ENCODE measurements at regions not wholly inside any gene's neighbourhood (a gene's known extent, or its start where the extent isn't known, plus 50 kb on each side); places are given as distances from the start of the nearest gene placed in this dataset.

DNA sequence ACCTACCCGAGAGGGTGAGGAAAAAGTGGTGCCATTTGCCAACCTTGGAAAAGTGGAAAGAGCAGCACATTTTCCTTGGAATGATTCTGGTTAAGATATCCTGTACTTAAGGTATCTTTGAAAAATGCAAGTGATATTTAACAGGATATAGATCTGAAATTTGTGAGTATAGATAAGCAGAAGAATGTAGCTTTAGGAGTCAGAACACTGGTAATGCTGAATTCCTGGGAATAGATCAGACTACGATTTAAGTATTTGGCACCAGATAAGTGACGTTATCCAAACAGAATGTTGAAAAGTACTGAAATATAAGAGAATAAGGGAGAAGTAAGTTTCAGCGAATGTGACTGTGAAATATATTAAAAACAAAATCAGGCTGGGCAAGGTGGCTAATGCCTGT, 210.1 kb downstream of the PCDH7 start:
- no peak overlapping the region for H3K4me3 ChIP-seq (ENCODE audit: low read depth, low read length)
- H3K36me3 ChIP-seq (ENCODE audit: control insufficient read depth, insufficient read depth, low read length): no peaks in the 10 kb centered on the region
- TF ChIP-seq, protein P1, sequence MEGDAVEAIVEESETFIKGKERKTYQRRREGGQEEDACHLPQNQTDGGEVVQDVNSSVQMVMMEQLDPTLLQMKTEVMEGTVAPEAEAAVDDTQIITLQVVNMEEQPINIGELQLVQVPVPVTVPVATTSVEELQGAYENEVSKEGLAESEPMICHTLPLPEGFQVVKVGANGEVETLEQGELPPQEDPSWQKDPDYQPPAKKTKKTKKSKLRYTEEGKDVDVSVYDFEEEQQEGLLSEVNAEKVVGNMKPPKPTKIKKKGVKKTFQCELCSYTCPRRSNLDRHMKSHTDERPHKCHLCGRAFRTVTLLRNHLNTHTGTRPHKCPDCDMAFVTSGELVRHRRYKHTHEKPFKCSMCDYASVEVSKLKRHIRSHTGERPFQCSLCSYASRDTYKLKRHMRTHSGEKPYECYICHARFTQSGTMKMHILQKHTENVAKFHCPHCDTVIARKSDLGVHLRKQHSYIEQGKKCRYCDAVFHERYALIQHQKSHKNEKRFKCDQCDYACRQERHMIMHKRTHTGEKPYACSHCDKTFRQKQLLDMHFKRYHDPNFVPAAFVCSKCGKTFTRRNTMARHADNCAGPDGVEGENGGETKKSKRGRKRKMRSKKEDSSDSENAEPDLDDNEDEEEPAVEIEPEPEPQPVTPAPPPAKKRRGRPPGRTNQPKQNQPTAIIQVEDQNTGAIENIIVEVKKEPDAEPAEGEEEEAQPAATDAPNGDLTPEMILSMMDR (IDR thresholded peaks at IDR 0.05; ENCODE audit: insufficient read depth, low read length, poor library complexity, severe bottlenecking): no peak
- DNase-seq (ENCODE audit: low read depth): no peak
- H3K27me3 ChIP-seq (ENCODE audit: control insufficient read depth, insufficient read depth, low read length): no peaks in the 10 kb centered on the region

DNA sequence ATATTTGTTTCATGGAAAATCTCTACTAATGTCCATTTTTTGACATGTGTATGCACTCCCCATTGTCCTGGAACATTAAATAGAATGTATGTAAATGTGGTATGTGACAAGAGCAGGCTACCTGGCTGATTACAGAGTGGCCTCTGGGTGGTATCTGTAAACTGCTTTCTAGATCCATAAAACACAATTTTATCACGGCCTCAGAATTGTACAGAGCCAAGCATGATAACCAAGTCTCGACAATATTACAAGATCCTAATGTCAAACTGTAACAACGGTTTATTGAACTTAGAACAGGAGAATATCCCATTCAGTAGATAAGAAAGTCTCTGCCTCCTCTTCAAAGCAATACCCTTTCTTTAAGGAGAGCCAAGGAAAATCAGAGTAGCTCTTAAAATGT, 212.4 kb downstream of the PCDH7 start:
- no peak for DNase-seq (ENCODE audit: low read depth)
- Histone ChIP-seq H3K4me3 (ENCODE audit: low read depth, low read length) (no peak overlapping the region), H3K27me3 (ENCODE audit: control insufficient read depth, insufficient read depth, low read length) (no peaks in the 10 kb centered on the region), H3K36me3 (ENCODE audit: control insufficient read depth, insufficient read depth, low read length) (no peaks in the 10 kb centered on the region)
- TF ChIP-seq, protein P1 (IDR thresholded peaks at IDR 0.05; ENCODE audit: insufficient read depth, low read length, poor library complexity, severe bottlenecking): no peak

DNA sequence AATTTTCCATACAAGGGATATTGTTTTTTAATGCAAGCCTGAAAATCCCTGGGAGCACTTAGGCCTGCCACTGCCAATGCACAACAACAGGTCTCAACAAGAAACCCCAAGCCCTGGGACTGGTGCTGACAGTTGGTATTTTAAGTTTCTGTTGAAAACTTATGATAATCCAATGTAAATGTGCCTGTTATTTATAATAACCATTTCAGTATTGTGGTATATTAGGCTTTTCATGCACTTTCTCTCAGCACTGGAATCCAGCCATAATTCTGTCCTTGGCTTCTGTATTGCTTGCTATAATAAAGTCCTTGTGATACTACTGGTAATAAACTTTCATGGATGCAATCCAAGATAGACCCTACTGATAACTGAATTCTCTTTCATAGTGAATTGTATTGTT, 218.9 kb downstream of the PCDH7 start:
- Histone ChIP-seq H3K27me3 (ENCODE audit: control insufficient read depth, insufficient read depth, low read length) (no peaks in the 10 kb centered on the region), H3K4me3 (ENCODE audit: low read depth, low read length) (no peak overlapping the region), H3K36me3 (ENCODE audit: control insufficient read depth, insufficient read depth, low read length) (no peaks in the 10 kb centered on the region)
- TF ChIP-seq, protein P1 (IDR thresholded peaks at IDR 0.05; ENCODE audit: insufficient read depth, low read length, poor library complexity, severe bottlenecking): no peak
- no peak for DNase-seq (ENCODE audit: low read depth)

DNA sequence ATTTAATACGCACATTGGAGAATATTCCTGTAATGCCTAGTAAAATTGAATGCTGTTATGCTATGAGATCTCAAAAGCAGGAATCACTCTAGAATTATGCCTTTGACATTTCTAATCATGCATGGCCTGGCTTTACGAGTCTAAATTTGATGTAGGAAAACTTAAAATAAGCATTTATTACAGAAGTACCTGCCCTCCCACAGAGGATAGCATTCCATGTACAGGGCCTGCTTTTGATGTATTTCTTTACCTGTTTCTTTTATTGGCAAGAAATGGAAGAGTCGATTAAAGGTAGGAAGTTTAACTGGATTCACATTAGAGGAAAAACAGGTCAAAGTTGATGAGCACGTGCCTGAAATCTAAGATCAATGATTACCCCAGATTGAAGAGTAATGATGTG, 219.5 kb downstream of the PCDH7 start:
- H3K36me3 ChIP-seq (ENCODE audit: control insufficient read depth, insufficient read depth, low read length): no peaks in the 10 kb centered on the region
- no peaks in the 10 kb centered on the region for H3K27me3 ChIP-seq (ENCODE audit: control insufficient read depth, insufficient read depth, low read length)
- no peak overlapping the region for H3K4me3 ChIP-seq (ENCODE audit: low read depth, low read length)
- TF ChIP-seq, protein P1 (IDR thresholded peaks at IDR 0.05; ENCODE audit: insufficient read depth, low read length, poor library complexity, severe bottlenecking): no peak
- DNase-seq (ENCODE audit: low read depth): no peak

DNA sequence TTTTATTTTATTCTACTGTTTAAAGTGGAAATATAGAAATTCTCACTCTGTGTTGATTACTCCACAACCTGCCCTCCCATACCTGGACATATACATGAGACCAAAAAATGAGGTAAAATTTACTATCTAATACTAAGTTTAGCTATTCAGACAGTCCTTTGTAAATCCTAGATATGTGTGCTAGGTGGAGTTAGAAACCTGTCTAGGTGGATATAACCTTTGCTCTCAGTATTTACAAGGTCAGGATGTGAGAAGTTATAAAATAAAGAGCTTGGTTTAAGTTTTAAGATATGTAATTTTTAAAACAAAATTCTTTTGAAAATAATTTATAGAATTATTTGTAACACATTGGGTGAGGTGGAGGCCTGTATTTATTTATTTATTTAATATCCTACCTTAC, 221.5 kb downstream of the PCDH7 start:
- no peak for DNase-seq (ENCODE audit: low read depth)
- Histone ChIP-seq H3K4me3 (ENCODE audit: low read depth, low read length) (no peak overlapping the region), H3K27me3 (ENCODE audit: control insufficient read depth, insufficient read depth, low read length) (no peaks in the 10 kb centered on the region), H3K36me3 (ENCODE audit: control insufficient read depth, insufficient read depth, low read length) (no peaks in the 10 kb centered on the region)
- TF ChIP-seq, protein P1 (IDR thresholded peaks at IDR 0.05; ENCODE audit: insufficient read depth, low read length, poor library complexity, severe bottlenecking): no peak

DNA sequence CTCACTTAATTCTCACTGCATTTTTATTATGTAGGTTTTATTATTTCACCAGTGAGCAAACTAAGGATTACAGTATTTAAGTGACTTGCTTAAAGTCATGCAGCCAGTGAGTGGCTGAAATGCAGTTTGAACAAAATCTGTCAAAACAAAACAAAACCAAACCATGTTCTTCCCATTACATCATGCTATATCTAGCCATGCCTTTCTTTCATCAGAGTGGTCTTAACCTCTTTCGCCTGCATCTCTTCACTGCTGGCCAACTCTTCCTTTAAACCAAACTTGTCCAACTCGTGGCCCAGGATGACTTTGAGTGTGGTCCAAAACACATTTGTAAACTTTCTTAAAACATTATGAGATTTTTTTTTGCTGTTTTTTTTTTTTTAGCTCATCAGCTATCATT, 223.2 kb downstream of the PCDH7 start:
- H3K4me3 ChIP-seq (ENCODE audit: low read depth, low read length): no peak overlapping the region
- no peaks in the 10 kb centered on the region for H3K36me3 ChIP-seq (ENCODE audit: control insufficient read depth, insufficient read depth, low read length)
- TF ChIP-seq, protein P1 (IDR thresholded peaks at IDR 0.05; ENCODE audit: insufficient read depth, low read length, poor library complexity, severe bottlenecking): no peak
- no peaks in the 10 kb centered on the region for H3K27me3 ChIP-seq (ENCODE audit: control insufficient read depth, insufficient read depth, low read length)
- no peak for DNase-seq (ENCODE audit: low read depth)

Measured in kidney epithelial cell (primary cell).